H1 (cell line): ENCODE measurements at regions not wholly inside any gene's neighbourhood (a gene's known extent, or its start where the extent isn't known, plus 50 kb on each side); places are given as distances from the start of the nearest gene placed in this dataset.
A peak's percentile ranks its signal among the peaks of the same experiment; 100 is the strongest.

Experiments used
- CTCF ChIA-PET: fragments of 300-600 bp; sonication (Branson Sonifier 250); formaldehyde crosslinking; loops from one replicate; lab custom pipeline; 2021; ENCODE audit not compliant: partially characterized antibody; lab: Charles Lee
- POLR2A ChIA-PET: fragments of 300-600 bp; sonication (Branson Sonifier 250); formaldehyde crosslinking; loops from one replicate; lab custom pipeline; 2021; ENCODE audit warnings: inconsistent platforms; ENCODE audit not compliant: partially characterized antibody; lab: Charles Lee
- DNase-seq, 2 experiments: peaks; one replicate each; pipeline versions ENCODE4 v3.0.0 to v3.0.0-alpha.2; 2010 to 2022; ENCODE audit warnings: low spot score in 2 of 2, low read depth in 1 of 2, mixed read lengths in 1 of 2
- FAIRE-seq: peaks from 2 replicates; lab custom pipeline; 2011; peaks lifted over from hg19 to GRCh38; lab: Jason Lieb, UNC
- H2AFZ ChIP-seq: 2 replicates; pipeline ENCODE4 v1.8.1; 2012; ENCODE audit warnings: low read length, inconsistent platforms
- H2AK5ac ChIP-seq: 2 replicates; pipeline ENCODE4 v1.6.1; 2013; ENCODE audit warnings: low read depth, low read length
- H2BK120ac ChIP-seq: replicated peaks from 2 replicates; pipeline ENCODE3; 2013; ENCODE audit warnings: low read depth, low read length, inconsistent platforms
- H2BK12ac ChIP-seq: 2 replicates; pipeline ENCODE4 v1.6.1; 2013; ENCODE audit warnings: low read depth, low read length
- H2BK15ac ChIP-seq: 2 replicates; pipeline ENCODE4 v1.6.1; 2013; ENCODE audit warnings: low read length
- H2BK20ac ChIP-seq: 2 replicates; pipeline ENCODE4 v1.6.1; 2013; ENCODE audit warnings: low read length
- H2BK5ac ChIP-seq: 2 replicates; pipeline ENCODE4 v1.6.1; 2013; ENCODE audit warnings: low read depth, low read length
- H3K14ac ChIP-seq: 2 replicates; pipeline ENCODE4 v1.6.1; 2013; ENCODE audit warnings: inconsistent platforms; ENCODE audit not compliant: insufficient read length
- H3K18ac ChIP-seq: 2 replicates; pipeline ENCODE4 v1.6.1; 2013; ENCODE audit warnings: low read length; ENCODE audit errors: extremely low read depth
- H3K23ac ChIP-seq: 2 replicates; pipeline ENCODE4 v1.6.1; 2013; ENCODE audit warnings: inconsistent platforms; ENCODE audit not compliant: insufficient read length
- H3K23me2 ChIP-seq: 2 replicates; pipeline ENCODE4 v1.6.1; 2013; ENCODE audit warnings: low read depth, low read length
- H3K27ac ChIP-seq: 2 replicates; pipeline ENCODE4 v1.6.1; 2011; ENCODE audit warnings: low read depth, low read length, inconsistent platforms
- H3K27me3 ChIP-seq, 4 experiments: replicated peaks in 1 of 4; 1 replicate in 1 of 4; 2 replicates in 3 of 4; pipeline versions ENCODE4 v1.6.1 to v1.8.1; 2011 to 2013; ENCODE audit warnings: low read length in 3 of 4, mild to moderate bottlenecking in 3 of 4, inconsistent platforms in 2 of 4, mixed read lengths in 2 of 4, moderate library complexity in 1 of 4; ENCODE audit not compliant: control insufficient read depth in 3 of 4, insufficient read depth in 3 of 4; ENCODE audit errors: extremely low read depth in 1 of 4
- H3K36me3 ChIP-seq, 4 experiments: 2 replicates each; pipeline versions ENCODE4 v1.6.1 to v1.8.1; 2011 to 2013; ENCODE audit warnings: mild to moderate bottlenecking in 4 of 4, low read length in 3 of 4, moderate library complexity in 2 of 4, control low read depth in 1 of 4, inconsistent platforms in 1 of 4; ENCODE audit not compliant: insufficient read depth in 4 of 4, control insufficient read depth in 2 of 4
- H3K4ac ChIP-seq: replicated peaks from 2 replicates; pipeline ENCODE3; 2013; ENCODE audit warnings: low read length, low read depth, mixed read lengths, inconsistent platforms; ENCODE audit not compliant: insufficient read length
- H3K4me1 ChIP-seq, 4 experiments: replicated peaks in 1 of 4; 1 replicate in 1 of 4; 2 replicates in 3 of 4; pipeline versions ENCODE4 v1.6.1 to v1.8.1; 2011 to 2013; ENCODE audit warnings: low read length in 3 of 4, inconsistent platforms in 2 of 4, mixed read lengths in 1 of 4; ENCODE audit not compliant: insufficient read depth in 4 of 4, control insufficient read depth in 3 of 4
- H3K4me2 ChIP-seq, 2 experiments: 2 replicates each; pipeline versions ENCODE4 v1.6.1 to v1.8.1; 2011 to 2013; ENCODE audit warnings: low read depth in 2 of 2, low read length in 2 of 2, control low read depth in 1 of 2, inconsistent platforms in 1 of 2, mild to moderate bottlenecking in 1 of 2; ENCODE audit not compliant: insufficient read depth in 1 of 2
- H3K4me3 ChIP-seq, 4 experiments: fragments of 200-600, 300-600 bp in 1 of 4; sonication (generic), shearing (Covaris generic), sonication (Bioruptor Twin) in 1 of 4; 2 replicates each; pipeline versions ENCODE4 v1.5.1 to v1.8.1; 2011 to 2016; ENCODE audit warnings: low read length in 4 of 4, low read depth in 3 of 4, control low read depth in 2 of 4, inconsistent platforms in 2 of 4, mild to moderate bottlenecking in 2 of 4, mixed read lengths in 1 of 4, moderate library complexity in 1 of 4; ENCODE audit not compliant: insufficient read depth in 2 of 4; ENCODE audit errors: extremely low read depth in 1 of 4
- H3K56ac ChIP-seq: replicated peaks from 2 replicates; pipeline ENCODE3; 2013; ENCODE audit warnings: low read depth, mild to moderate bottlenecking, mixed read lengths, low read length, inconsistent platforms; ENCODE audit not compliant: insufficient read length
- H3K79me1 ChIP-seq: 2 replicates; pipeline ENCODE4 v1.6.1; 2013; ENCODE audit warnings: low read depth, low read length, control low read depth
- H3K79me2 ChIP-seq, 2 experiments: 2 replicates each; pipeline versions ENCODE4 v1.6.1 to v1.8.1; 2012 to 2013; ENCODE audit warnings: low read length in 2 of 2, mild to moderate bottlenecking in 2 of 2, inconsistent platforms in 1 of 2; ENCODE audit not compliant: insufficient read depth in 2 of 2, control insufficient read depth in 1 of 2
- H3K9ac ChIP-seq, 4 experiments: replicated peaks in 1 of 4; 1 replicate in 1 of 4; 2 replicates in 3 of 4; pipeline versions ENCODE4 v1.6.1 to v1.8.1; 2011 to 2013; ENCODE audit warnings: low read depth in 3 of 4, low read length in 3 of 4, control low read depth in 2 of 4, mild to moderate bottlenecking in 2 of 4, moderate library complexity in 2 of 4, inconsistent platforms in 1 of 4; ENCODE audit errors: extremely low read depth in 1 of 4
- H3K9me3 ChIP-seq, 2 experiments: 2 replicates each; pipeline versions ENCODE4 v1.6.1 to v1.8.1; 2012 to 2013; ENCODE audit warnings: mild to moderate bottlenecking in 2 of 2, moderate library complexity in 2 of 2, control low read depth in 1 of 2, inconsistent platforms in 1 of 2, low read depth in 1 of 2, low read length in 1 of 2, mixed read lengths in 1 of 2; ENCODE audit not compliant: insufficient read depth in 2 of 2
- H4K20me1 ChIP-seq, 2 experiments: replicated peaks in 1 of 2; 2 replicates each; pipeline versions ENCODE3 to v1.8.1; 2011 to 2013; ENCODE audit warnings: inconsistent platforms in 2 of 2, low read length in 2 of 2, mild to moderate bottlenecking in 1 of 2; ENCODE audit not compliant: insufficient read depth in 2 of 2, control insufficient read depth in 1 of 2
- H4K5ac ChIP-seq: 2 replicates; pipeline ENCODE4 v1.6.1; 2013; ENCODE audit warnings: low read length, low read depth, mixed read lengths, inconsistent platforms; ENCODE audit not compliant: insufficient read length
- H4K8ac ChIP-seq: 2 replicates; pipeline ENCODE4 v1.8.0; 2013; ENCODE audit warnings: mild to moderate bottlenecking, moderate library complexity, low read length, inconsistent platforms; ENCODE audit not compliant: insufficient read depth; ENCODE audit errors: extremely low read depth
- H4K91ac ChIP-seq: replicated peaks from 2 replicates; pipeline ENCODE3; 2013; ENCODE audit warnings: low read length, mixed read lengths, inconsistent platforms; ENCODE audit not compliant: insufficient read length
- RNF2 ChIP-seq: fragments of 200-900, 300-1000 bp; sonication (generic); IDR thresholded peaks from 2 replicates; pipeline ENCODE4 v1.7.1; 2016; ENCODE audit warnings: borderline replicate concordance, low read depth, mild to moderate bottlenecking, antibody characterized with exemption, low read length; ENCODE audit not compliant: poor library complexity, severe bottlenecking; ENCODE audit errors: missing control alignments
- SAP30 ChIP-seq: fragments of 300-600 bp; sonication (generic); IDR thresholded peaks from 2 replicates; pipeline ENCODE4 v1.7.1; 2012; ENCODE audit warnings: low read length, moderate library complexity, mild to moderate bottlenecking, inconsistent platforms; ENCODE audit not compliant: insufficient read depth, insufficient replicate concordance
- WGBS, 2 experiments: shearing (Covaris generic) in 1 of 2; methylation state at CpG; one replicate each; pipeline versions ENCODE4 v1.1.6 to v1.1.7; 2013 to 2015; ENCODE audit warnings: low lambda C conversion rate in 2 of 2, mixed read lengths in 2 of 2, inconsistent platforms in 1 of 2, low coverage in 1 of 2, missing lambda C conversion rate in 1 of 2; ENCODE audit not compliant: insufficient replicate concordance in 2 of 2, insufficient coverage in 1 of 2, insufficient read length in 1 of 2; ENCODE audit errors: extremely low coverage in 1 of 2, missing lambda C conversion rate in 1 of 2; 5-methylcytosine and 5-hydroxymethylcytosine counted together

GRCh38 chr14:48027115-48027514, 351.7 kb upstream of the MDGA2 start:
- no peaks in the 10 kb centered on the region for H3K23me2 ChIP-seq
- H3K36me3 ChIP-seq = no peaks in the 10 kb centered on the region
- no peaks in the 10 kb centered on the region for H3K27me3 ChIP-seq
- no peaks in the 10 kb centered on the region for H3K79me1 ChIP-seq
- no peak overlapping the region for H3K4ac ChIP-seq
- H3K9me3 ChIP-seq = no peaks in the 10 kb centered on the region
- no peak overlapping the region for H3K9ac ChIP-seq
- no peak overlapping the region for H3K56ac ChIP-seq
- no peak overlapping the region for H3K23ac ChIP-seq
- H4K5ac ChIP-seq = no peak overlapping the region
- H2BK20ac ChIP-seq = no peak overlapping the region
- H3K79me2 ChIP-seq = no peaks in the 10 kb centered on the region
- H3K4me1 ChIP-seq = no peaks in the 10 kb centered on the region
- 88% methylated on average over 2 of the region's 2 CpGs; no CpG with 5 or more reads in 1 of the 2 experiments for WGBS, 2 experiments
- no peak overlapping the region for H3K14ac ChIP-seq
- H4K8ac ChIP-seq = no peak overlapping the region
- H2BK5ac ChIP-seq = no peak overlapping the region
- no peak overlapping the region for H3K4me3 ChIP-seq
- 0 out of 2 replicates have a peak overlapping the region, but pooled peaks have one; percentile 76 for H2AFZ ChIP-seq
- no peak overlapping the region for H3K18ac ChIP-seq
- no peak overlapping the region for H3K27ac ChIP-seq
- H4K20me1 ChIP-seq = no peaks in the 10 kb centered on the region
- CTCF ChIA-PET = no interaction called here
- no peak overlapping the region for H3K4me2 ChIP-seq
- no peak for FAIRE-seq
- no peak overlapping the region for H2AK5ac ChIP-seq
- H2BK120ac ChIP-seq = no peak overlapping the region
- H4K91ac ChIP-seq = no peak overlapping the region
- no peak overlapping the region for H2BK15ac ChIP-seq
- no peak for DNase-seq
- no peak overlapping the region for H2BK12ac ChIP-seq
- POLR2A ChIA-PET = no interaction called here
- TF ChIP-seq RNF2 (no peak), SAP30 (no peak)
- TF ChIP-seq, all 59 proteins: peak for 0
